ENCODE measurements at regions not wholly inside any gene's neighbourhood (a gene's known extent, or its start where the extent isn't known, plus 50 kb on each side); places are given as distances from the start of the nearest gene placed in this dataset.

DNA sequence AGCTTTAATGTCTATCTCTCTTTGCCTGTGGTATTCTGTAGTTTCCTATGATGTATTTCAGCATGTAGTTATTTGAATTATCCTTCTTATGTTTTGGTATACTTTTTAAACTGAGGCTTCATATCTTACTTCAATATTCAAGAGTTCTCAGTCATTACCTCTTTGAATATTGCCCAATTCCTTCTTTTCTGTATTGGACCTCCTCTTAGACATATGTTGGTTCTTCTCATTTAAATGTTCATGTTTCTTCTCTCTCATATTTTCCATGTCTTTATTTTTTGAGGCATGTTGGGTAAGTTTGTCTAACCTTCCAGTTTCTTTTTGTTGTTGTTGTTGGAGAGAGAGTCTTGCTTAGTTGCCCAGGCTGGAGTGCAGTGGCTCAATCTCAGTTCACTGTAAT is 140.6 kb downstream of the MRPS6 start:
- no peaks in the 10 kb centered on the region for H3K4me1 ChIP-seq (ENCODE audit: control insufficient read depth, insufficient read depth, low read length)
- no peaks in the 10 kb centered on the region for H3K9me3 ChIP-seq (ENCODE audit: control insufficient read depth, insufficient read depth, low read depth, low read length)
- CTCF ChIA-PET = no interaction called here
- ATAC-seq (no peak), DNase-seq (ENCODE audit: low read depth, low spot score) (no peak)
- no peaks in the 10 kb centered on the region for H3K36me3 ChIP-seq (ENCODE audit: control insufficient read depth, insufficient read depth, low read length)
- intact Hi-C loops (cut with micrococcal nuclease; ENCODE audit: unreplicated experiment) (no loop called here), in situ Hi-C loops (cut with HindIII; ENCODE audit: low pct_unique_long_range_greater_than_20kb, low sequenced_read_pairs) (no loop called here)
- H3K27ac ChIP-seq (ENCODE audit: low read length) = no peak overlapping the region
- no peak for TF ChIP-seq POLR2AphosphoS5 (IDR thresholded peaks at IDR 0.05; ENCODE audit: low read depth, low read length)
- TF ChIP-seq SIN3A (IDR thresholded peaks at IDR 0.05; ENCODE audit: borderline replicate concordance, insufficient read depth, low read depth, low read length) = no peak
- TF ChIP-seq, protein P1, sequence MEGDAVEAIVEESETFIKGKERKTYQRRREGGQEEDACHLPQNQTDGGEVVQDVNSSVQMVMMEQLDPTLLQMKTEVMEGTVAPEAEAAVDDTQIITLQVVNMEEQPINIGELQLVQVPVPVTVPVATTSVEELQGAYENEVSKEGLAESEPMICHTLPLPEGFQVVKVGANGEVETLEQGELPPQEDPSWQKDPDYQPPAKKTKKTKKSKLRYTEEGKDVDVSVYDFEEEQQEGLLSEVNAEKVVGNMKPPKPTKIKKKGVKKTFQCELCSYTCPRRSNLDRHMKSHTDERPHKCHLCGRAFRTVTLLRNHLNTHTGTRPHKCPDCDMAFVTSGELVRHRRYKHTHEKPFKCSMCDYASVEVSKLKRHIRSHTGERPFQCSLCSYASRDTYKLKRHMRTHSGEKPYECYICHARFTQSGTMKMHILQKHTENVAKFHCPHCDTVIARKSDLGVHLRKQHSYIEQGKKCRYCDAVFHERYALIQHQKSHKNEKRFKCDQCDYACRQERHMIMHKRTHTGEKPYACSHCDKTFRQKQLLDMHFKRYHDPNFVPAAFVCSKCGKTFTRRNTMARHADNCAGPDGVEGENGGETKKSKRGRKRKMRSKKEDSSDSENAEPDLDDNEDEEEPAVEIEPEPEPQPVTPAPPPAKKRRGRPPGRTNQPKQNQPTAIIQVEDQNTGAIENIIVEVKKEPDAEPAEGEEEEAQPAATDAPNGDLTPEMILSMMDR (IDR thresholded peaks at IDR 0.05) = no peak
- TF ChIP-seq TCF7L2 (IDR thresholded peaks at IDR 0.05; ENCODE audit: low read depth, low read length) = no peak
- TF ChIP-seq, protein P2, sequence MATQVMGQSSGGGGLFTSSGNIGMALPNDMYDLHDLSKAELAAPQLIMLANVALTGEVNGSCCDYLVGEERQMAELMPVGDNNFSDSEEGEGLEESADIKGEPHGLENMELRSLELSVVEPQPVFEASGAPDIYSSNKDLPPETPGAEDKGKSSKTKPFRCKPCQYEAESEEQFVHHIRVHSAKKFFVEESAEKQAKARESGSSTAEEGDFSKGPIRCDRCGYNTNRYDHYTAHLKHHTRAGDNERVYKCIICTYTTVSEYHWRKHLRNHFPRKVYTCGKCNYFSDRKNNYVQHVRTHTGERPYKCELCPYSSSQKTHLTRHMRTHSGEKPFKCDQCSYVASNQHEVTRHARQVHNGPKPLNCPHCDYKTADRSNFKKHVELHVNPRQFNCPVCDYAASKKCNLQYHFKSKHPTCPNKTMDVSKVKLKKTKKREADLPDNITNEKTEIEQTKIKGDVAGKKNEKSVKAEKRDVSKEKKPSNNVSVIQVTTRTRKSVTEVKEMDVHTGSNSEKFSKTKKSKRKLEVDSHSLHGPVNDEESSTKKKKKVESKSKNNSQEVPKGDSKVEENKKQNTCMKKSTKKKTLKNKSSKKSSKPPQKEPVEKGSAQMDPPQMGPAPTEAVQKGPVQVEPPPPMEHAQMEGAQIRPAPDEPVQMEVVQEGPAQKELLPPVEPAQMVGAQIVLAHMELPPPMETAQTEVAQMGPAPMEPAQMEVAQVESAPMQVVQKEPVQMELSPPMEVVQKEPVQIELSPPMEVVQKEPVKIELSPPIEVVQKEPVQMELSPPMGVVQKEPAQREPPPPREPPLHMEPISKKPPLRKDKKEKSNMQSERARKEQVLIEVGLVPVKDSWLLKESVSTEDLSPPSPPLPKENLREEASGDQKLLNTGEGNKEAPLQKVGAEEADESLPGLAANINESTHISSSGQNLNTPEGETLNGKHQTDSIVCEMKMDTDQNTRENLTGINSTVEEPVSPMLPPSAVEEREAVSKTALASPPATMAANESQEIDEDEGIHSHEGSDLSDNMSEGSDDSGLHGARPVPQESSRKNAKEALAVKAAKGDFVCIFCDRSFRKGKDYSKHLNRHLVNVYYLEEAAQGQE (IDR thresholded peaks at IDR 0.05; ENCODE audit: insufficient read depth in 1 of 2, low read depth in 2 of 2, low read length in 1 of 2) = no peak
- H3K4me3 ChIP-seq (ENCODE audit: low read depth in 2 of 2, low read length in 2 of 2) = no peak overlapping the region
- POLR2A ChIA-PET = no interaction called here
- BruUV-seq (replicated peaks) = no TSS peak
- no peaks in the 10 kb centered on the region for H3K27me3 ChIP-seq (ENCODE audit: control insufficient read depth, insufficient read depth, low read length)

DNA sequence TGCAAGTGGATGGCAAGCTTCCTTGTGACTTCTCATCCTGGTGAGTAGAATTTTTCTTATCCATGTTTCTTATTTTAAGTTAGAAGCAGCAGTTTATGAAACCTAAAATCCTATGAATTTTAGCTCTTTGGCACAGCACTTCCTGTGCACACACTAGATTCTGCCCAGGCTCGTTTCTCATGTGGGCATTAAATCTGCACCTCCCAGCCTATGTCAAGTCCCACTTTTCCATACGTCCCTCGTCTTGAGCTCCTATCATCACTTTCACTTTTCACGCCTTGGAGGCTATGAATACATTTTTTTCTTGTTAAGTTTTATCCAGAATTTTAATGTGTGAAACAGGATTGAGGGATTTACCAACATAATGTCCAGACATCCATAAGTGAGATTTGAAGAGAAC is 142.1 kb downstream of the MRPS6 start:
- CTCF ChIA-PET = no interaction called here
- intact Hi-C loops (cut with micrococcal nuclease; ENCODE audit: unreplicated experiment) = no loop called here
- in situ Hi-C loops (cut with HindIII; ENCODE audit: low pct_unique_long_range_greater_than_20kb, low sequenced_read_pairs) = no loop called here

More for the DNA sequence above, 142.1 kb downstream of the MRPS6 start:
- Histone ChIP-seq H3K4me3 (ENCODE audit: low read depth in 2 of 2, low read length in 2 of 2) (no peak overlapping the region), H3K27me3 (ENCODE audit: control insufficient read depth, insufficient read depth, low read length) (no peaks in the 10 kb centered on the region), H3K9me3 (ENCODE audit: control insufficient read depth, insufficient read depth, low read depth, low read length) (no peaks in the 10 kb centered on the region), H3K4me1 (ENCODE audit: control insufficient read depth, insufficient read depth, low read length) (no peaks in the 10 kb centered on the region), H3K36me3 (ENCODE audit: control insufficient read depth, insufficient read depth, low read length) (no peaks in the 10 kb centered on the region), H3K27ac (ENCODE audit: low read length) (no peak overlapping the region)
- DNase-seq (ENCODE audit: low read depth, low spot score) (no peak), ATAC-seq (no peak)
- TF ChIP-seq POLR2AphosphoS5 (IDR thresholded peaks at IDR 0.05; ENCODE audit: low read depth, low read length) (no peak), TCF7L2 (IDR thresholded peaks at IDR 0.05; ENCODE audit: low read depth, low read length) (no peak)
- TF ChIP-seq, protein P1 (IDR thresholded peaks at IDR 0.05) = no peak
- TF ChIP-seq, protein P2 (IDR thresholded peaks at IDR 0.05; ENCODE audit: insufficient read depth in 1 of 2, low read depth in 2 of 2, low read length in 1 of 2) = no peak
- BruUV-seq (replicated peaks) = no TSS peak
- POLR2A ChIA-PET = no interaction called here

All from Panc1 (cell line).